HG03025 (cell line): ENCODE measurements at regions not wholly inside any gene's neighbourhood (a gene's known extent, or its start where the extent isn't known, plus 50 kb on each side); places are given as distances from the start of the nearest gene placed in this dataset.

Experiments used
- ATAC-seq: cut with Tn5 transposase; IDR thresholded peaks from one replicate; pipeline ENCODE4 v1.9.1; 2021; ENCODE audit warnings: mild to moderate bottlenecking, moderate library complexity; ENCODE audit not compliant: unreplicated experiment, low FRiP score

- no peak for ATAC-seq
These were observed 77.0 kb upstream of the MAP1B start for GRCh38 chr5:72030237-72030636.

GRCh38 chr5:72032788-72033187 is 74.5 kb upstream of the MAP1B start:
- no peak for ATAC-seq

DNA sequence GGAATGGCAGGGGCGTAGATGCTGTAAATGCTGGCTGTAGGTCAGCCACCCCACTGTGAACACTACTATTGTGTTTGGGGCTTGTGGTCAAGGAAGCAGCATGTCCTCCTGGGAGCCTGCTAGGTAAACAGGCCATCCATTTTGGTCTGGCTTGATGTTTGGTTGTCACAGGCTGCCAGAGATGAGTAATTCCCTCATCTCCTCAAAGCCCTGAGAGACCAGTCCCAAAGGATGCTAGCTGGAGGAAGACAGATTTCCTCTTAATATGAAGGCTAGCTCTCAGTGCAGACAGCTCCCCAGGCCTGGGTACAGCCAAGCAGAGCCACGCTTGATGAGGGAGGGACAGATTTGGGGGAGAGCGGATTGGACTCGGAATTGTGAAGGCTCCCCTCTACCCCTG is 72.5 kb upstream of the MAP1B start:
- ATAC-seq, result no peak

DNA sequence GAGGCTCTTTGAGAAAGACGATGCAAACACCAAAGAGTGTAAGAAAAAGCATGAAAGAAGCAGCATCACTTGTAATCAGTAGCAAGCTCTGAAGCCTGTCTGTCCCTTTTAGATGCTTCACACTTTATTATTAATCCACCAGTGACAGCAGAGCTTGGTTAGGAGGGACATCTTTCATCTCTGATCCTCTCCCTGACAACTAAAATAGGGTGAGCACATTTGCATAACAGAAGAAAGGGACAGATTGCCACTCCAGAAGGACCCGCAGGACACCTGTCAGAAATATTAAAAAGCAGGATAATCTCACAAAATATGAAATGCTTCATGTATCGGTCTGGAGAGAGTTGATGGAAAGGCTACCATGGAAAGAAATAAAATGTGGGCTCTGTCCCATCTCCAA is 71.4 kb upstream of the MAP1B start:
- no peak for ATAC-seq

- ATAC-seq, result no peak
These were observed 70.3 kb upstream of the MAP1B start for GRCh38 chr5:72036951-72037350.

- no peak for ATAC-seq
These were observed 66.8 kb upstream of the MAP1B start for GRCh38 chr5:72040513-72040912.

DNA sequence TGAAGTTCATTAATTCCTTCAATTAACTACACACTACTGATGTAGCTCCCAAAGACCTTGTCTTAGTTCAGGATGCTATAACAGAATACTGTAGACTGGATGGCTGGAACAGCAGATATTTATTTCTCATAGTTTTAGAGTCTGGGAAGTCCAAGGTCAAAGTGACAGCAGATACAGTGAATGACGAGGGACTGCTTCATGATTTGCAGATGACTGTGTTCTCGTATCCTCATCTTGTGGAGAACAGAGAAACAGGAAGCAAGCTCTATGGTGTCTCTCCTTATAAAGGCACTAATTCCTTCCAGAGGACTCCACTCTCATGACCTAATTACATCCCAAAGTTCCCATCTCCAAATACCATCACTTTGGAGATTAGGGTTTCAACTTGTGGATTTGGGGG is 65.6 kb upstream of the MAP1B start:
- ATAC-seq, result no peak

- no peak for ATAC-seq
These were observed 65.2 kb upstream of the MAP1B start for GRCh38 chr5:72042097-72042496.

DNA sequence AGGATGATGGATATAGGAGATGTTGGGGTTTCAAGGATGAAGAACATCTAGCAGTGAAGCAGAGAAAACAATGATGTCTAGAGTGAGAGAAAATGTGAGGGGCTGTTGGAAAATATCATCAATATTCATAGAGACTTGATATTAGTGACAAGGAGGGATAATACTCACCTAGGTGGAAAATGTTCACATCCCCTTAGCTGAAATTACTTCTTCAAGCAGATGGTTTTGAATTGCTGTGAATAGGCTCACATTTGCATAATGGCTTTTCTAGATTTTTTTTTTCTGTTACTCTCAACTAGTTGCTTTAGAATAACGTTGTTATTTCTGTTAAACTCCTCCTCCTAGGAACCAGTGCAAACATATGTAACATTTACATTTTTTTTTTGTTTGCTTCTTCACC is 61.6 kb upstream of the MAP1B start:
- ATAC-seq, result no peak

GRCh38 chr5:72046106-72046505 is 61.2 kb upstream of the MAP1B start:
- ATAC-seq, result no peak

DNA sequence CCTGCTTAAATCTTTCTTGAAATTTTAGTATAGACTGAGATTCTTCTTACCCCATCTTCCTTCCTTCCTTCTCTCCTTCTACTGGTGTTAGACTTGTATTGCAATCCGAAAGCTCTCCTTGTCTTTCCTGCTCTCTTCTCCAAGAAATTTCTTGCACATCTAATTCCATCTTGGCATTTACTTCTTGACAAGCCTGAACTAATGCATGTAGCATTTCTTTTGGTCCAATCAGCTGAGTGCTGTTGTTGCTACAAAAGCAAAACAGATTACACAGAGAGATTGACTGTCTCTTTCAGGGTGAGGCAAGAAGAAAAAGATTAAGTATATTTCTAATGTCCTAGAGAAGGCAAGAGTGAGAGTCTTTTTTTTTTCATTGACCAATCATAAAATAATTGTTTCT is 51.6 kb upstream of the MAP1B start:
- no peak for ATAC-seq
